NCI-H510A (cell line): ENCODE measurements at regions not wholly inside any gene's neighbourhood (a gene's known extent, or its start where the extent isn't known, plus 50 kb on each side); places are given as distances from the start of the nearest gene placed in this dataset.
"Not testable (repeated sequence)": the region's sequence is repeated elsewhere in the genome, so short reads cannot be mapped to it uniquely, and the experiment has no call there.

Experiments
- DNase-seq: peaks from one replicate; lab custom pipeline; 2025; lab: John Stamatoyannopoulos, UW

GRCh38 chr11:71383461-71383860 is 64.7 kb downstream of the DHCR7 start:
- no peak for DNase-seq

GRCh38 chr11:71381781-71382505 is 66.2 kb downstream of the DHCR7 start:
- no peak for DNase-seq

GRCh38 chr11:71379701-71380100 is 68.5 kb downstream of the DHCR7 start:
- no peak for DNase-seq

GRCh38 chr11:71373791-71374454 is 74.3 kb downstream of the DHCR7 start:
- DNase-seq, result no peak

- no peak for DNase-seq
Observed at GRCh38 chr11:71372693-71373657, 75.2 kb downstream of the DHCR7 start.

GRCh38 chr11:71371674-71372069 is 76.5 kb downstream of the DHCR7 start:
- DNase-seq, result no peak

- no peak for DNase-seq
Observed at GRCh38 chr11:71370895-71371673, 77.1 kb downstream of the DHCR7 start.

- no peak for DNase-seq
Observed at GRCh38 chr11:71370020-71370747, 78.0 kb downstream of the DHCR7 start.

- no peak for DNase-seq
Observed at GRCh38 chr11:71369411-71369810, 78.8 kb downstream of the DHCR7 start.

GRCh38 chr11:71368966-71369365 is 79.2 kb downstream of the DHCR7 start:
- no peak for DNase-seq

- DNase-seq, result no peak
Observed at GRCh38 chr11:71367756-71368155, 80.4 kb downstream of the DHCR7 start.

GRCh38 chr11:71367276-71367675 is 80.9 kb downstream of the DHCR7 start:
- DNase-seq, result not testable (repeated sequence)

- no peak for DNase-seq
Observed at GRCh38 chr11:71366076-71366475, 82.1 kb downstream of the DHCR7 start.

- no peak for DNase-seq
Observed at GRCh38 chr11:71365626-71366025, 82.6 kb downstream of the DHCR7 start.

GRCh38 chr11:71364806-71365205 is 83.4 kb downstream of the DHCR7 start:
- no peak for DNase-seq

- peak; percentile 44 for DNase-seq
Observed at GRCh38 chr11:71364176-71364671, 84.0 kb downstream of the DHCR7 start.

- DNase-seq, result no peak
Observed at GRCh38 chr11:71363721-71364120, 84.5 kb downstream of the DHCR7 start.

- DNase-seq, result no peak
Observed at GRCh38 chr11:71358963-71359567, 89.1 kb downstream of the DHCR7 start.

GRCh38 chr11:71358122-71358728 is 90.0 kb downstream of the DHCR7 start:
- no peak for DNase-seq

GRCh38 chr11:71357414-71357813 is 90.8 kb downstream of the DHCR7 start:
- no peak for DNase-seq
